ENCODE measurements at regions not wholly inside any gene's neighbourhood (a gene's known extent, or its start where the extent isn't known, plus 50 kb on each side); places are given as distances from the start of the nearest gene placed in this dataset.

DNA sequence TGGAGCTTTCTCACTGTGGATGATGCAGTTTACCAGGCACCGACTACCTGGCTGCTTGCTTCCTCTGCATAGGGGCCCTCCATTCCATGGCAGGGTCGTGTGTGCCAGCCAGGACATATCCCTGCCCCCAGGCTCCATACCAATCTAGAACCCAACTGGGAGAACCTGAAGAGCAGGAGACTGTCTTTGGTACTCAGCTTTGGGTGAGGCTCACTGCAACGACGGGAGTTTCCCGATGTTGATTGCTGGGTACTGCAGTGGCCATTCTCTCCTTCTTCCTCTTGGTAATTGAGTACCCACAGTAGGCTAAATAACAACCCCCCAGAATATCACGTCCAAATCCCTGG lies 133.3 kb upstream of the SERTAD2 start:
- TF ChIP-seq, protein P1, sequence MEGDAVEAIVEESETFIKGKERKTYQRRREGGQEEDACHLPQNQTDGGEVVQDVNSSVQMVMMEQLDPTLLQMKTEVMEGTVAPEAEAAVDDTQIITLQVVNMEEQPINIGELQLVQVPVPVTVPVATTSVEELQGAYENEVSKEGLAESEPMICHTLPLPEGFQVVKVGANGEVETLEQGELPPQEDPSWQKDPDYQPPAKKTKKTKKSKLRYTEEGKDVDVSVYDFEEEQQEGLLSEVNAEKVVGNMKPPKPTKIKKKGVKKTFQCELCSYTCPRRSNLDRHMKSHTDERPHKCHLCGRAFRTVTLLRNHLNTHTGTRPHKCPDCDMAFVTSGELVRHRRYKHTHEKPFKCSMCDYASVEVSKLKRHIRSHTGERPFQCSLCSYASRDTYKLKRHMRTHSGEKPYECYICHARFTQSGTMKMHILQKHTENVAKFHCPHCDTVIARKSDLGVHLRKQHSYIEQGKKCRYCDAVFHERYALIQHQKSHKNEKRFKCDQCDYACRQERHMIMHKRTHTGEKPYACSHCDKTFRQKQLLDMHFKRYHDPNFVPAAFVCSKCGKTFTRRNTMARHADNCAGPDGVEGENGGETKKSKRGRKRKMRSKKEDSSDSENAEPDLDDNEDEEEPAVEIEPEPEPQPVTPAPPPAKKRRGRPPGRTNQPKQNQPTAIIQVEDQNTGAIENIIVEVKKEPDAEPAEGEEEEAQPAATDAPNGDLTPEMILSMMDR (conservative IDR thresholded peaks at IDR 0.05; ENCODE audit: low read depth, low read length) = no peak
- TF ChIP-seq, protein P2, sequence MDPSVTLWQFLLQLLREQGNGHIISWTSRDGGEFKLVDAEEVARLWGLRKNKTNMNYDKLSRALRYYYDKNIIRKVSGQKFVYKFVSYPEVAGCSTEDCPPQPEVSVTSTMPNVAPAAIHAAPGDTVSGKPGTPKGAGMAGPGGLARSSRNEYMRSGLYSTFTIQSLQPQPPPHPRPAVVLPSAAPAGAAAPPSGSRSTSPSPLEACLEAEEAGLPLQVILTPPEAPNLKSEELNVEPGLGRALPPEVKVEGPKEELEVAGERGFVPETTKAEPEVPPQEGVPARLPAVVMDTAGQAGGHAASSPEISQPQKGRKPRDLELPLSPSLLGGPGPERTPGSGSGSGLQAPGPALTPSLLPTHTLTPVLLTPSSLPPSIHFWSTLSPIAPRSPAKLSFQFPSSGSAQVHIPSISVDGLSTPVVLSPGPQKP (IDR thresholded peaks at IDR 0.05; ENCODE audit: borderline replicate concordance, low read depth, low read length) = no peak
- TF ChIP-seq RAD21 (IDR thresholded peaks at IDR 0.05; ENCODE audit: low read length) (no peak), POLR2A (IDR thresholded peaks at IDR 0.05; ENCODE audit: low read depth, low read length) (no peak), RFX5 (IDR thresholded peaks at IDR 0.05; ENCODE audit: low read depth, low read length) (no peak), MAZ (IDR thresholded peaks at IDR 0.05; ENCODE audit: borderline replicate concordance, low read depth, low read length) (no peak), FOS (IDR thresholded peaks at IDR 0.05; ENCODE audit: low read depth, low read length) (no peak), CHD1 (IDR thresholded peaks at IDR 0.05; ENCODE audit: low read depth, low read length) (no peak), MXI1 (IDR thresholded peaks at IDR 0.05; ENCODE audit: borderline replicate concordance, low read depth, low read length) (no peak), SMC3 (IDR thresholded peaks at IDR 0.05; ENCODE audit: low read depth, low read length) (no peak), NFE2L2 (IDR thresholded peaks at IDR 0.05; ENCODE audit: low read depth, low read length) (no peak), BHLHE40 (IDR thresholded peaks at IDR 0.05; ENCODE audit: low read depth, low read length) (no peak), MAFK (IDR thresholded peaks at IDR 0.05; ENCODE audit: low read depth, low read length) (no peak)
- TF ChIP-seq, protein P3, sequence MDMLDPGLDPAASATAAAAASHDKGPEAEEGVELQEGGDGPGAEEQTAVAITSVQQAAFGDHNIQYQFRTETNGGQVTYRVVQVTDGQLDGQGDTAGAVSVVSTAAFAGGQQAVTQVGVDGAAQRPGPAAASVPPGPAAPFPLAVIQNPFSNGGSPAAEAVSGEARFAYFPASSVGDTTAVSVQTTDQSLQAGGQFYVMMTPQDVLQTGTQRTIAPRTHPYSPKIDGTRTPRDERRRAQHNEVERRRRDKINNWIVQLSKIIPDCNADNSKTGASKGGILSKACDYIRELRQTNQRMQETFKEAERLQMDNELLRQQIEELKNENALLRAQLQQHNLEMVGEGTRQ (IDR thresholded peaks at IDR 0.05; ENCODE audit: low read depth, low read length) = no peak

Data from IMR-90 (cell line).